H1 (cell line): ENCODE measurements at regions not wholly inside any gene's neighbourhood (a gene's known extent, or its start where the extent isn't known, plus 50 kb on each side); places are given as distances from the start of the nearest gene placed in this dataset.

ENCODE experiments used
- POLR2AphosphoS5 ChIP-seq: IDR thresholded peaks from 2 replicates; pipeline ENCODE4 v1.6.1; 2011; ENCODE audit warnings: low read depth, low read length
- TF ChIP-seq, protein P1 (sequence below): IDR thresholded peaks from 2 replicates; pipeline ENCODE4 v1.6.1; 2012; ENCODE audit warnings: inconsistent platforms

GRCh38 chr13:111622051-111622531 is 301.6 kb downstream of the TEX29 start:
- TF ChIP-seq, protein P1, sequence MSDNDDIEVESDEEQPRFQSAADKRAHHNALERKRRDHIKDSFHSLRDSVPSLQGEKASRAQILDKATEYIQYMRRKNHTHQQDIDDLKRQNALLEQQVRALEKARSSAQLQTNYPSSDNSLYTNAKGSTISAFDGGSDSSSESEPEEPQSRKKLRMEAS = no peak
- no peak for TF ChIP-seq POLR2AphosphoS5
